ENCODE measurements at regions not wholly inside any gene's neighbourhood (a gene's known extent, or its start where the extent isn't known, plus 50 kb on each side); places are given as distances from the start of the nearest gene placed in this dataset.

DNA sequence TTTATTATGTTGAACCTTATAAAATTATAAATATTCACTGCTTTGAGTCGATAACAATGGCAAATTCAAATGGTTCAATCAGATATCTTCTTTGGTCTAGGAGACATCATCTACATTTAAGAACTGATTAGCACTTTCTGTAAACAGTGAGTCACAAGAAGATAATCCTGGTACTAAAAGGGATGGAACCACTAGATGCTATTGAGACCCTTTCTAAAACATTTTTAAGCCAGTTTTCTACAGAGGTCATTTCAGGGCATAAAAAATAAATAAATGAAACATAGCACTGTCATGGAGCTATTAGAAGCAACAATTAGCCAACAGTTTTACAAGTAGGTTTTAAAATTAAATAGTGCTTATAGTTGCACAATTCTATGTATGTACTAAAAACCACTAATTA is 212.2 kb downstream of the DUSP6 start:
- no peak for TF ChIP-seq SIN3A (IDR thresholded peaks at IDR 0.05; ENCODE audit: borderline replicate concordance, low read depth, low read length)
- TF ChIP-seq EZH2phosphoT487 (IDR thresholded peaks at IDR 0.05; ENCODE audit: borderline replicate concordance, low read depth): no peak
- TF ChIP-seq REST (IDR thresholded peaks at IDR 0.05; ENCODE audit: low read depth, low read length): no peak
- TF ChIP-seq POLR2AphosphoS5 (IDR thresholded peaks at IDR 0.05; ENCODE audit: low read depth, low read length): no peak
- no peak for TF ChIP-seq PBX3 (IDR thresholded peaks at IDR 0.05)
- TF ChIP-seq RXRA (IDR thresholded peaks at IDR 0.05; ENCODE audit: borderline replicate concordance, low read depth): no peak
- no peak for TF ChIP-seq GATA2 (CRISPR knock-in tag; IDR thresholded peaks at IDR 0.05)
- ChIA-PET CTCF (interaction anchor here (1.2 kb wide), 1 partner anchor 212 kb away, joined by 3 read pairs; the partner anchor contains the start of gene DUSP6), POLR2A (no interaction called here)
- WGBS (ENCODE audit: low lambda C conversion rate): 61% methylated on average over 1 of the region's 1 CpG
- Histone ChIP-seq H3K27me3 (ENCODE audit: insufficient read depth) (no peaks in the 10 kb centered on the region), H3K4me1 (ENCODE audit: control insufficient read depth in 1 of 2, insufficient read depth in 2 of 2, low read depth in 1 of 2, low read length in 1 of 2) (peaks cover 0 to 16% of the 10 kb centered on the region in 2 experiments; a peak in 2 of 4 replicates), H3K9ac (no peak overlapping the region), H3K4me3 (ENCODE audit: low read depth in 2 of 2, low read length in 1 of 2) (no peak overlapping the region), H3K4me2 (no peak overlapping the region), H3K9me2 (no peaks in the 10 kb centered on the region), H4K20me1 (ENCODE audit: insufficient read depth) (no peaks in the 10 kb centered on the region), H3K27ac (ENCODE audit: low read depth in 2 of 2, low read length in 1 of 2) (no peak overlapping the region), H3K9me3 (no peaks in the 10 kb centered on the region), H3K79me2 (ENCODE audit: insufficient read depth) (no peaks in the 10 kb centered on the region), H3F3A (replicated peaks; ENCODE audit: insufficient read depth) (no peaks in the 10 kb centered on the region), H2AFZ (ENCODE audit: low read depth) (no peak overlapping the region), H3K36me3 (replicated peaks in 1 of 2; ENCODE audit: control insufficient read depth in 1 of 2, insufficient read depth in 2 of 2, low read length in 1 of 2) (no peaks in the 10 kb centered on the region)
- no peak for DNase-seq

- H3K4me2 ChIP-seq: no peak overlapping the region
- H3K36me3 ChIP-seq (replicated peaks in 1 of 2; ENCODE audit: control insufficient read depth in 1 of 2, insufficient read depth in 2 of 2, low read length in 1 of 2): no peaks in the 10 kb centered on the region
- peaks cover 0 to 15% of the 10 kb centered on the region in 2 experiments; a peak in 2 of 4 replicates for H3K4me1 ChIP-seq (ENCODE audit: control insufficient read depth in 1 of 2, insufficient read depth in 2 of 2, low read depth in 1 of 2, low read length in 1 of 2)
- TF ChIP-seq RAD21 (IDR thresholded peaks at IDR 0.05; ENCODE audit: low read length) (no peak), NFIC (IDR thresholded peaks at IDR 0.05; ENCODE audit: borderline replicate concordance) (no peak), MEF2A (IDR thresholded peaks at IDR 0.05; ENCODE audit: borderline replicate concordance, low read depth) (no peak), POLR2AphosphoS5 (IDR thresholded peaks at IDR 0.05; ENCODE audit: low read depth, low read length) (no peak), EZH2phosphoT487 (IDR thresholded peaks at IDR 0.05; ENCODE audit: borderline replicate concordance, low read depth) (no peak), ELF1 (IDR thresholded peaks at IDR 0.05) (no peak), SMC3 (IDR thresholded peaks at IDR 0.05; ENCODE audit: low read depth, low read length) (no peak), TEAD4 (IDR thresholded peaks at IDR 0.05; ENCODE audit: borderline replicate concordance, insufficient read depth) (no peak), GATA2 (CRISPR knock-in tag; IDR thresholded peaks at IDR 0.05) (no peak), USF1 (IDR thresholded peaks at IDR 0.05; ENCODE audit: borderline replicate concordance, low read depth) (no peak), GABPA (IDR thresholded peaks at IDR 0.05; ENCODE audit: low read depth) (no peak), FOSL2 (IDR thresholded peaks at IDR 0.05; ENCODE audit: borderline replicate concordance, low read depth) (no peak), FOXJ3 (CRISPR knock-in tag; IDR thresholded peaks at IDR 0.05) (no peak), IRF3 (IDR thresholded peaks at IDR 0.05; ENCODE audit: low read depth, low read length) (no peak)
- TF ChIP-seq, protein P1, sequence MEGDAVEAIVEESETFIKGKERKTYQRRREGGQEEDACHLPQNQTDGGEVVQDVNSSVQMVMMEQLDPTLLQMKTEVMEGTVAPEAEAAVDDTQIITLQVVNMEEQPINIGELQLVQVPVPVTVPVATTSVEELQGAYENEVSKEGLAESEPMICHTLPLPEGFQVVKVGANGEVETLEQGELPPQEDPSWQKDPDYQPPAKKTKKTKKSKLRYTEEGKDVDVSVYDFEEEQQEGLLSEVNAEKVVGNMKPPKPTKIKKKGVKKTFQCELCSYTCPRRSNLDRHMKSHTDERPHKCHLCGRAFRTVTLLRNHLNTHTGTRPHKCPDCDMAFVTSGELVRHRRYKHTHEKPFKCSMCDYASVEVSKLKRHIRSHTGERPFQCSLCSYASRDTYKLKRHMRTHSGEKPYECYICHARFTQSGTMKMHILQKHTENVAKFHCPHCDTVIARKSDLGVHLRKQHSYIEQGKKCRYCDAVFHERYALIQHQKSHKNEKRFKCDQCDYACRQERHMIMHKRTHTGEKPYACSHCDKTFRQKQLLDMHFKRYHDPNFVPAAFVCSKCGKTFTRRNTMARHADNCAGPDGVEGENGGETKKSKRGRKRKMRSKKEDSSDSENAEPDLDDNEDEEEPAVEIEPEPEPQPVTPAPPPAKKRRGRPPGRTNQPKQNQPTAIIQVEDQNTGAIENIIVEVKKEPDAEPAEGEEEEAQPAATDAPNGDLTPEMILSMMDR (IDR thresholded peaks at IDR 0.05): no peak
- H2AFZ ChIP-seq (ENCODE audit: low read depth): no peak overlapping the region
- H4K20me1 ChIP-seq (ENCODE audit: insufficient read depth): no peaks in the 10 kb centered on the region
- H3K9ac ChIP-seq: no peak overlapping the region
- ChIA-PET POLR2A (no interaction called here), CTCF (no interaction called here)
- no peak for DNase-seq
- H3K9me2 ChIP-seq: no peaks in the 10 kb centered on the region
- no peaks in the 10 kb centered on the region for H3K79me2 ChIP-seq (ENCODE audit: insufficient read depth)
- no peak overlapping the region for H3K4me3 ChIP-seq (ENCODE audit: low read depth in 2 of 2, low read length in 1 of 2)
- H3K27me3 ChIP-seq (ENCODE audit: insufficient read depth): no peaks in the 10 kb centered on the region
- WGBS (ENCODE audit: low lambda C conversion rate): 83% methylated on average over 4 of the region's 4 CpGs
- H3K27ac ChIP-seq (ENCODE audit: low read depth in 2 of 2, low read length in 1 of 2): no peak overlapping the region
- H3F3A ChIP-seq (replicated peaks; ENCODE audit: insufficient read depth): no peaks in the 10 kb centered on the region
- H3K9me3 ChIP-seq: no peaks in the 10 kb centered on the region
Measured at GRCh38 chr12:89139390-89139789, 212.9 kb downstream of the DUSP6 start.
